Mesodermal cell (in vitro differentiated cells): ENCODE measurements at regions not wholly inside any gene's neighbourhood (a gene's known extent, or its start where the extent isn't known, plus 50 kb on each side); places are given as distances from the start of the nearest gene placed in this dataset.

Experiments used
- H3K27ac ChIP-seq: 2 replicates; pipeline ENCODE4 v1.7.0; 2013; ENCODE audit warnings: mild to moderate bottlenecking, low read depth, low read length, moderate library complexity; ENCODE audit not compliant: severe bottlenecking
- H3K36me3 ChIP-seq: 2 replicates; pipeline ENCODE4 v1.7.1; 2013; ENCODE audit warnings: mild to moderate bottlenecking, low read length, moderate library complexity; ENCODE audit not compliant: control insufficient read depth, insufficient read depth
- H3K4me1 ChIP-seq: one replicate; pipeline ENCODE4 v1.7.1; 2013; ENCODE audit warnings: mild to moderate bottlenecking, low read length; ENCODE audit not compliant: insufficient read depth, control insufficient read depth, poor library complexity, severe bottlenecking
- H3K4me3 ChIP-seq: 2 replicates; pipeline ENCODE4 v1.7.0; 2013; ENCODE audit warnings: low read length, control low read depth, mild to moderate bottlenecking; ENCODE audit not compliant: insufficient read depth, poor library complexity, severe bottlenecking; ENCODE audit errors: extremely low read depth
- H3K9me3 ChIP-seq: 2 replicates; pipeline ENCODE4 v1.7.1; 2013; ENCODE audit warnings: mild to moderate bottlenecking, low read length, moderate library complexity; ENCODE audit not compliant: control insufficient read depth
- WGBS, 2 experiments: methylation state at CpG; one replicate each; pipeline ENCODE4 v1.1.5; 2013; ENCODE audit warnings: missing lambda C conversion rate in 2 of 2; ENCODE audit not compliant: insufficient coverage in 2 of 2; 5-methylcytosine and 5-hydroxymethylcytosine counted together

DNA sequence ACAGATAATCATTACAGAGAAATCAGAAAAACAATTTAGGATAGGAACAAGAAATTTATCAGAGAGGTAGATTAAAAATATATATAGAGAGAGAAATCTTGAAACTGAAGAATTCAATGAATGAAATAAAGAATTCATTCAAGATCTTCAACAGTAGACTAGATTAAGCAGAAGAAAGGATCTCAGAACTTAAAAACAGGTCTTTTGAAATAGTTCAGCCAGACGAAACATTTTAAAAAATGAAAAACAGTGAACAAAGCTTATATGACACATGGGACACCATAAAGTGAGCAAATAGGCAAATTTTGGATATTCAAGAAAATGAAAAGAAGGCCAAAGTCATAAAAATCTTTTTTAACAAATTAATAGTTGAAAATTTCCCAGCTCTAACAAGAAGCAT, 138.8 kb downstream of the CASP12 start:
- H3K4me3 ChIP-seq = no peak overlapping the region
- 80% methylated on average over 1 of the region's 1 CpG; no CpG with 5 or more reads in 1 of the 2 experiments for WGBS, 2 experiments
- no peak overlapping the region for H3K27ac ChIP-seq
- no peaks in the 10 kb centered on the region for H3K9me3 ChIP-seq
- no peaks in the 10 kb centered on the region for H3K4me1 ChIP-seq
- no peaks in the 10 kb centered on the region for H3K36me3 ChIP-seq

DNA sequence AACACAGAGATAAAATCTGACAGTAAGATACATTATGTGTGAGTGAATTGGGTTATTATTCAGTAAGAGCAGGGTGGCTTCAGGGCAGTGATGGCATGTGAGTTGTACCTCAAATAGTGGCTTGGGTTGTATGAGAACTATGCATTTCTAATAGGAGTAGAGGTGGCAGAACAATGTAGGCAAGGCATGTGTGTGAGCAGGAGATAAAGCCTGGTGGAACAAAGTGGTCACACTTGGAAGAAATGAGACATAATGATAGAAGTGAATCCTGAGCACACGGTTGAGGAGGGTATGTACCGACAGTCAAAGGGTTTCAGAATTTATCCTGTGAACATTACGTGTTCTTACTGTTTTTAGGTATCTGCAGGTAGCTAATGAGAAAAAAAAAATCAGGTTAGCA, 159.3 kb downstream of the CASP12 start:
- H3K9me3 ChIP-seq = no peaks in the 10 kb centered on the region
- WGBS, 2 experiments = 50 to 62% methylated on average over 2 to 3 of the region's 3 CpGs
- no peak overlapping the region for H3K4me3 ChIP-seq
- no peaks in the 10 kb centered on the region for H3K4me1 ChIP-seq
- no peaks in the 10 kb centered on the region for H3K36me3 ChIP-seq
- H3K27ac ChIP-seq = no peak overlapping the region

DNA sequence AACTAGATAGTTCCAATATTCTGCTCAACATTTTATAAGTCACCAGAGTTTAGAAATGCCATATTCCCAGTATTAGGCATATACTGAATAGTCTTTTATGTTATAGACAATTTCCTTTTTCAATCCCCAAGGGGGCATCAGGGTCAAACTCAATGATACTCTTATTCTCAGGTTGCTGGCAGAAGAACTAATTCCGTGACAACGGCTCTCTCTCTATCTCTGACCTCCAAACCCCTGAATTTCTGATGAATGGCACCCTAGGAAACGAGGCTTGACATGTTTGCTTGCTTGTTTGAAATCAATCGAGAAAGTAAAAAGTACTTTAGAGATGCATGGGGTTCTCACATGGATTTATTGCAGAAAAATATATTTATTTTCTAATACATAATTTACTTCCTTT, 160.1 kb downstream of the CASP12 start:
- no peaks in the 10 kb centered on the region for H3K36me3 ChIP-seq
- H3K4me3 ChIP-seq = no peak overlapping the region
- 94% methylated on average over 2 of the region's 4 CpGs; no CpG with 5 or more reads in 1 of the 2 experiments for WGBS, 2 experiments
- no peak overlapping the region for H3K27ac ChIP-seq
- no peaks in the 10 kb centered on the region for H3K4me1 ChIP-seq
- no peaks in the 10 kb centered on the region for H3K9me3 ChIP-seq

DNA sequence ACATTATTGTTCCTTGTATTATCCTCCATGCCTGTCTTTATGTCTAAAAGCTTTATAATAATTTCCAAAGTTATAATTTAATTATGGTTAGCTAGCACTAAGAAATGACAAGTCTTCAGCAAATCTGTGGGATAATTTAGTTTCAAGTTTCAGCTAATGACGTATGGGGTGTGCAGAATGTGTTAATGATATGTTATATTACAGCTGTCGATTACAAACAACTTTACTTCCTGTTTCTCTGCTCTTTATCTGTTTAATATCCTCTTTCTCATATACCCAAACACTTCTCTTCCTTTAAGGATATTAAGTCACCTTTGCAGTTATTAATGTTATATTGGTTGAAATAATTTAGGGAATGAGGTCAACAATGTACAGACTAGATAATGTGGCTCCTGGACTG, 161.8 kb downstream of the CASP12 start:
- Histone ChIP-seq H3K4me1 (no peaks in the 10 kb centered on the region), H3K9me3 (no peaks in the 10 kb centered on the region), H3K27ac (no peak overlapping the region), H3K36me3 (no peaks in the 10 kb centered on the region), H3K4me3 (no peak overlapping the region)
- WGBS, 2 experiments = no CpG with 5 or more reads among the region's 2 CpGs

DNA sequence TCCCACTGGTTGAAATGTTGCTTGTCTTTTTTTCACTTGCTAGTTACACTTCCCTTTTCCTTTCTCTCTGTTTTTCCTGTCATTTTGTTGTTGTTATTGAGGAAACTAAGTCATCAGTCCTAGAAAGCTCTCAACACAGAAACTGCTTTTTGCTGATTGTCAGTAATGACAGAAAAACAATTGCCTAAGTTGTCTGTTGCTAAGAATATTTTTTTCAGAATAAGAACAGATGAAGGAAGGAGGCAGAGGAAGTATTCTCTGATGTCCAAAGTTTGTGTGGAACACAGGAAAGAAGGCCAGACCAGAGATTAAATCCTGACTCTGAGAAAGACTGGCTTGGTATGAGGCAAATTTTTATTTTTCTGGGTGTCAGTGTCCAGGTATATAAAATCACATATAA, 163.3 kb downstream of the CASP12 start:
- no peak overlapping the region for H3K4me3 ChIP-seq
- no peaks in the 10 kb centered on the region for H3K4me1 ChIP-seq
- H3K9me3 ChIP-seq = no peaks in the 10 kb centered on the region
- H3K36me3 ChIP-seq = no peaks in the 10 kb centered on the region
- H3K27ac ChIP-seq = no peak overlapping the region

DNA sequence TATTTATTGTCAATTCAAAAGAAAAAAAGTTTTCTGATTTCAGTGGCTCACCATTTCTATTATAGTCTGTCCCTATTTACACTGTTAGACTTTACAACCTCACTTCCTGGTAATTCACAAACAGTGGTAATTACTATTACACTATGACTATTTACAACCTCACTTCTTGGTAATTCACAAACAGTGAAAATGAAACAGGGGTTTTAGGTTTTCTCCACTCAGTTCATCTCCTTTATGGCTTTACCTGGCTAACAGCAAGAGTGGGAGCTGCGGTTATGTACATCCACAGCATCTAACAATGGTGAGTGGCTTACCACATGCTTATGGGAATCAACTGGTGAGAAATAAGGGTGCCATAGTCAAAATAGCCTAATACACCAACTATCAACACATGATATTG, 166.4 kb downstream of the CASP12 start:
- Histone ChIP-seq H3K4me1 (no peaks in the 10 kb centered on the region), H3K27ac (no peak overlapping the region), H3K36me3 (no peaks in the 10 kb centered on the region), H3K9me3 (no peaks in the 10 kb centered on the region), H3K4me3 (no peak overlapping the region)
- 100% methylated on average over 1 of the region's 1 CpG; no CpG with 5 or more reads in 1 of the 2 experiments for WGBS, 2 experiments

DNA sequence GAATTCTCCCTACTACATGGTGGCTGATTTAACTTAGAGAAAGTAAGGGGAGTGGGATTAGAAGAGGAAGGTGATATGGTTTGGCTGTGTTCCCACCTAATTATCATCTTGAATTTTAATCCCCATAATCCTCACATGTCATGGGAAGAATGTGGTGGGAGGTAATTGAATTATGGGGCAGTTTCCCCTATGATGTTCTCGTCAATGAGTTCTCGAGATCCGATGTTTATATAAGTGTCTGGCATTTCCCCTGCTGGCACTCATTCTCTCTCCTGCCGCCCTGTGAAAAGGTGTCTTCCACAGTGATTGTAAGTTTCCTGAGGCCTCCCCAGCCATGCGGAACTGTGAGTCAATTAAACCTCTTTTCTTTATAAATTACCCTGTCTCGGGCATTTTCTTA, 169.3 kb downstream of the CASP12 start:
- 85 to 94% methylated on average over 3 of the region's 6 CpGs for WGBS, 2 experiments
- Histone ChIP-seq H3K4me3 (no peak overlapping the region), H3K4me1 (no peaks in the 10 kb centered on the region), H3K27ac (no peak overlapping the region), H3K9me3 (no peaks in the 10 kb centered on the region), H3K36me3 (no peaks in the 10 kb centered on the region)

DNA sequence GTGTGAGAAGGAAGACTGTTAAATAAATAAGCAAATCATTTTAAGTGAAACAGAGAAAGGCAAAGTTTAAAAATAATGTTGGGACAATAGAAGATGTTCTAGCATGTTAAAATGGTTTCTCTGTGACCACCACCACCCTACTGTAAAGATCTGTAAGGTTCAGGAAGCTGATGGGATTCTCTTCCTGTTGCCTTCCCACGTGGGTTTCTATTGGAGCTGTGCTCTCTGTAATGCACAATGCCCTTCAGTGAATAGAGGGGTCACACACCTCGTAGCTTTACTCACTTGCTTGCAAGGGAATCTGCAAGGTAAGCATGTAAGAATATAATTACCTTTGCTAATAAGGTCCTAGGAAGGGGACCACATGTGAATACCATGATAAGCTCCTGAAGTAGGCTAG, 170.5 kb downstream of the CASP12 start:
- H3K9me3 ChIP-seq = peaks cover 7% of the 10 kb centered on the region
- no peak overlapping the region for H3K27ac ChIP-seq
- H3K4me1 ChIP-seq = no peaks in the 10 kb centered on the region
- no CpG with 5 or more reads among the region's 2 CpGs for WGBS, 2 experiments
- no peak overlapping the region for H3K4me3 ChIP-seq
- no peaks in the 10 kb centered on the region for H3K36me3 ChIP-seq

DNA sequence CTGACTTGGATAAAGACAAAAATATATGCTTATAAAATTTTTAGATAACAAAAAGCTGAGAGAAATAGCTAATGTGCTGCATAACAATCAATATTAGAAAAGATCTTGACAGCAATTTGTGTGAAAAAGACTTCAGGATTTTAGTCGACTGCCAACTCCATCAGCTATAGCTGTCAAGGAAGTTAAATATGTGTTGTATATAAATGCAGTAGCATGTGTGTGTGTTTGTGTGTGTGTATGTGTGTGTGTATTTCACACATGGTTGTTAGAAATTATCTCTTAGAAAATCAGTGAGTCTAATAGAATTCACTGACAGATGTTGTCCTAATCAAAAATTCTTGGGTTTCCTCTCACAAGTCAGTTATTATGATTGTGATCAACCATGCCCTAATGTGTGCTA, 171.2 kb downstream of the CASP12 start:
- H3K27ac ChIP-seq = no peak overlapping the region
- H3K9me3 ChIP-seq = peaks cover 7% of the 10 kb centered on the region
- no peaks in the 10 kb centered on the region for H3K4me1 ChIP-seq
- H3K36me3 ChIP-seq = no peaks in the 10 kb centered on the region
- no CpG with 5 or more reads among the region's 1 CpG for WGBS, 2 experiments
- H3K4me3 ChIP-seq = no peak overlapping the region

DNA sequence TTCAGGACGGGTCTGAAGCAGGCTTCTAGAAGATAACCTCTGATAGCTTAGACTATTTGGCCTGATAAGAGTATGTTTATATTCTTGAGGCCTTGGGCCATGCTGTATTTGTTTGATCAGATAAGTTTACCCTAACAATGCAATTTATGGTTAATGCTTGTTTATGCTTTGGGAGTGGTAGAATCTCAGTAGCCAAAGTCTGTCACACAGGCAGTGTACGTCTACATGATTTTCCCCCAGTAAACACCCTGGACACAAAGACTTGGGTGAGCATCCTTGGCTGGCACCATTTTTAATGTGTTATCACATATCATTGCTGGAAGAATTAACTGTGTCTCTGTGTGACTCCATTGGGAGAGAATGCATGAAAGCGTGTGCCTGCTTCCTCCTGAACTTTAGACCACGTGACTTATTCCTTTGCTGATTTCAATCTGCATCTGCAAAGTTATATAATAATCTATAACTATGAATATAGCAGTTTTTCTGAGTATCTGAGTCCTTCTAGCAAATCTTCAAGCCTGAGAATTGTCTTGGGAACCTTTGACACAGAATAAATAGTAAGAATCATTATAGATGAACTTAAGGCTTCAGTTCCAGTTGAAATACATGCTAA, 172.4 kb downstream of the CASP12 start:
- Histone ChIP-seq H3K27ac (no peak overlapping the region), H3K36me3 (no peaks in the 10 kb centered on the region), H3K4me1 (no peaks in the 10 kb centered on the region), H3K9me3 (peaks cover 7% of the 10 kb centered on the region), H3K4me3 (no peak overlapping the region)
- 83% methylated on average over 1 of the region's 4 CpGs; no CpG with 5 or more reads in 1 of the 2 experiments for WGBS, 2 experiments

DNA sequence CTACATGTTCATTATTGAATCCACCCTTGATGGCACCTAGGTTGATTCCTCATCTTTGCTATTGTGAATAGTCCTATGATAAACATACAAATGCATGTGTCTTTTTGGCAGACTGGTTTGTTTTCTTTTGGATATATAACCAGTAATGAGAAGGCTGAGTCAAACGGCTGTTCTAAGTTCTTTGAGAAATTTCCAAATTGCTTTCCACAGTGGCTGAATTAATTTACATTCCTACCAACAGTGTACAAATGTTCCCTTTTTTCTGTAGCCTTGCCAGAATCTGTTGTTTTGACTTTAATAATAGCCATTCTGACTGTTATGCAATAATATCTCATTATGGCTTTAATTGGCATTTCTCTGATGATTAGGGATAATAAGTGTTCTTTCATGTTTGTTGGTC, 184.9 kb downstream of the CASP12 start:
- Histone ChIP-seq H3K4me3 (no peak overlapping the region), H3K9me3 (no peaks in the 10 kb centered on the region), H3K4me1 (no peaks in the 10 kb centered on the region), H3K36me3 (no peaks in the 10 kb centered on the region), H3K27ac (no peak overlapping the region)
- no CpG with 5 or more reads among the region's 1 CpG for WGBS, 2 experiments
